GM19324 (cell line): ENCODE measurements at regions not wholly inside any gene's neighbourhood (a gene's known extent, or its start where the extent isn't known, plus 50 kb on each side); places are given as distances from the start of the nearest gene placed in this dataset.
"Not testable (repeated sequence)": the region's sequence is repeated elsewhere in the genome, so short reads cannot be mapped to it uniquely, and the experiment has no call there.

ENCODE experiments used
- ATAC-seq: cut with Tn5 transposase; IDR thresholded peaks from one replicate; pipeline ENCODE4 v1.9.1; 2021; ENCODE audit warnings: mild to moderate bottlenecking, moderate library complexity; ENCODE audit not compliant: unreplicated experiment, low FRiP score

GRCh38 chr4:66123831-66124413, 453.6 kb upstream of the EPHA5 start:
- no peak for ATAC-seq

DNA sequence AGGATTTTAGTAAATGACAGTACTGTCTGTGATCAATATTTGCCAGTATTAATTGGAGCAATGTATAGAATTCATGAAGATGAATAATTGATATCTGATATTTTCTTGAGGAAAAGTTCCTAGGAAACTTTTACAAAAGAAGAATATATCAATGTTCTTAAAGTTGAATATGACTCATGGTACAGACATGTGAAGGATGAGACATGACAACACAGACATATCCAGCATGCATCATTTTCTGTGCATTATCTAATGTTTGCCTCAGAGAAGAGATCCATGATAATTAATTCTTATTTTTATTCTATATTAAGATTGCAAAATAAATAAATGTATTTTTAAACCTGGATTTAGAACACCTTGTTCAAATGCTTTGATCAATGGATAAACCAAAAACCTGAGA, 452.9 kb upstream of the EPHA5 start:
- no peak for ATAC-seq

GRCh38 chr4:66115231-66115630, 444.9 kb upstream of the EPHA5 start:
- not testable (repeated sequence) for ATAC-seq

- ATAC-seq = no peak
Observed at GRCh38 chr4:66108898-66109297, 438.6 kb upstream of the EPHA5 start.

GRCh38 chr4:66097218-66097617, 426.9 kb upstream of the EPHA5 start:
- no peak for ATAC-seq

DNA sequence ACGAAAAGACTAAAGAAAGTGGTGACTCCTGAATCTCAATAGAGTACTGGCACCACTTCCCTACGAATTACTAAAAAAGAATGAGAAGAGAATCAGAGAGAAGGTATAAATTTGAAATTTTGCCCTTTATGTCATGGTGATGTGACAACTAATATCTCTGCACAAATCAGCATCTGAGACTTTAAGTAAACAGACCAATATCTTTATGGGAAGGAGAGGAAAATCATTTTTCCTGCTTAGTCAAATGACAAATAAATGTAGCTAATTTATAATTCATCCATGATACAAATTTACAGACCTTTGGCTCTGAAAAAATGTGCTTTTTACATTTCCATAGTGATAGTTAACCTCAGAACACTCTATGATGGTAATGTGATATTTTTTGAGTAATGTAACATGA, 424.8 kb upstream of the EPHA5 start:
- ATAC-seq = no peak

- ATAC-seq = no peak
Observed at GRCh38 chr4:66094070-66094469, 423.8 kb upstream of the EPHA5 start.

DNA sequence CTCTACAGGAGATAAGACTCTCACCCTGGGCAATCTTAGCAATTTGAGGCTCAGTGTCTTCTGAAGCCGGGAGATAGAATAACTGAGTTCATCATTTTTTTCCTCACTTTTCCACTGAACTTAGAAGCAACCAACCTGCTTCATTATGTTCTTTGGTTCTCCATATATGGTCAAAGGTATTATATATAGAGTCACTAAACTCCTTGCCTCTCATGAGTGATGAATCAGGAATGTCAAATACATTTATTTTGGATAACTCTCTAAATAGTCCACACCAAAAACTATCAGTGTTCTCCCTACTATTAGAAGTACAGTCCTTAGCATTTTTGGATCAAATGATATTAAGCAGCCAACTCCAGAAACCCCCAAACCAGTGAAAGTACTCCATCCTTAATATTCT, 421.5 kb upstream of the EPHA5 start:
- ATAC-seq = no peak

- no peak for ATAC-seq
Observed at GRCh38 chr4:66073961-66074360, 403.7 kb upstream of the EPHA5 start.

DNA sequence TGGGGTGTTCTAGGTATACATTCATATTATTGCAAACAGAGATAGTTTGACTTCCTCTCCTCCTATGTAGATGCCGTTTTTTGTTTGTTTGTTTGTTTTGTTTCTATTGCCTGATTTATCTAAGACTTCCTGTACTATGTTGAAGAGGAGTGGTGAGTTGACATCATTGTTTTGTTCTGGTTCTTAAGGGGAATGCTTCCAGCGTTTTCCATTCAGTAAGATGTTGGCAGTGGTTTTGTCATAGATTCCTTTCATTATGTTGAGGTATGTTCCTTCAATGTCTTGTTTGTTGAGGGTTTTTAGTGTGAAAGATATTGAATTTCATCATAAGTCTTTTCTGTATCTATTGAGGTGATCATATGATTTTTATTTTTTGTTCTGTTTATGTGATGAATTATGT, 401.6 kb upstream of the EPHA5 start:
- no peak for ATAC-seq

GRCh38 chr4:66062921-66063320, 392.6 kb upstream of the EPHA5 start:
- no peak for ATAC-seq

DNA sequence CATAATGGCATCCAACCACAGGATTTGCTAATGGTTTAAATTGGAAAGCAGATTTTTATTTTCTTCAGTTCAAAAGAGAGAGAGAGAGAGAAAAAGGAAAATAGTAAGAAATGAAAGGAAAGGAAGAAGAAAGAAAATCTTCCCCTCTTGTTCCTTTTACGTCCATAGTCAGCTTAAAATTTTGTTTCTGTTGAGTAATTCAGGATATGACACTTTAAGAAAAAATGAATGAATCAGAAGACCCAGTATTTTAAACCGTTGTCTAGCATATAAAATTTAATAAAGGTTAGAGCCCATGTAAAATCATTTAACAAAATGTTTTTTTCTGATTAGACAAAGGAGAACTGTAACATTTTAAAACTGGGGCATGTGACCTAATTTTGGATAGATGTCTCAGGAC, 391.8 kb upstream of the EPHA5 start:
- ATAC-seq = no peak

DNA sequence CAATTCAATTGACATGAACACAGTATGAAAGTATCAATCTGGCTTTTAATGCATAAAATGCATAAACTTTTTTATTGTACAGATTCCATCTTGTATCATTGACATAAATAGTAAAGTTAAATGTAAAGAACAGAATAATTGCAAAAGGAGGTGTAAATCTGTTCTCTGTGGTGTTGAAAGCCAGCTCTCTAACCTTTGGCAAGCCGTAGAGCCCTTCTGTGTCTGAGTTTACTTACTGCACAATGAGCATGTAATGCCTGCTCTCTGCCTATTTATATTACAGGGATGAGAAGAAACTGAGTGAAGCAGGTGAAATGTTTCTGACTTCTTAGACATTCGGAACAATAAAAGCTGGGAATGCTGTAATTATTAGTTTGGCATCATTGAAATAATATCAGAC, 389.3 kb upstream of the EPHA5 start:
- no peak for ATAC-seq

DNA sequence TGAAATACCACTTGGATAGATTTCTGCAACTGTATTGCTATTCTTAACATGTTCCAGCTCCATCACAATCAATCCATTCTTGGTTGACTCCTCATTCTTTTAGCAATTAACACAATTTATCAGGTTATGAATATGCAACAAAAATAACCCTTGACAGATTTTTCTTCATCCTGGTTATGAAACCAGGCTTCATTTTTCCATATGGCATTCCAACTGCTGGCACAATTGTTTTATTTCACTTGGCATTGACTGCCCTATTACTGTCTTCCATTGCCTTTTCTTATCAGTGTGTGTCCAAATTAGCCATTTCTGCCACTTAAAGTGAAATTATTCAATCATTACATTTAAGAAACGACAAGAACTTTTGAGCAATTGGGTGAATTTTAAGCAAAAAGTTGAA, 388.8 kb upstream of the EPHA5 start:
- no peak for ATAC-seq

DNA sequence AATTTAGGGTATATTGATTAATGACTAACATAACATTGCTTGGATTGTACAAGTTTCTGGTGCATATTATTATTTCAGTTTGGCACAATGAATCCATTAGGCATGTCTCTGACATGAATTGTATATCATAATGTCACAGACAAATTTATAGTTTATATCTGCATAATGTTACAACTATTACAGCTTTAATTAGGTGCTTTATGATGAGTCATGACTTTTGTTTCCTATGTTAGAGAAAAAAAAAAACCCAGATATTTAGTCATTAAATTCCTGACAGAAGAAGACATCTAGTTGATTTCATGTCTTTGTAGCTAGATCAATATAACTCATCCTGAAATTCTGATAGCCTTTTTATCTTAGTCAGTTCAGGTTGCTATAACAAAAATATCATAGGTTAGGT, 385.7 kb upstream of the EPHA5 start:
- ATAC-seq = no peak

- ATAC-seq = no peak
Observed at GRCh38 chr4:66052426-66052825, 382.1 kb upstream of the EPHA5 start.

DNA sequence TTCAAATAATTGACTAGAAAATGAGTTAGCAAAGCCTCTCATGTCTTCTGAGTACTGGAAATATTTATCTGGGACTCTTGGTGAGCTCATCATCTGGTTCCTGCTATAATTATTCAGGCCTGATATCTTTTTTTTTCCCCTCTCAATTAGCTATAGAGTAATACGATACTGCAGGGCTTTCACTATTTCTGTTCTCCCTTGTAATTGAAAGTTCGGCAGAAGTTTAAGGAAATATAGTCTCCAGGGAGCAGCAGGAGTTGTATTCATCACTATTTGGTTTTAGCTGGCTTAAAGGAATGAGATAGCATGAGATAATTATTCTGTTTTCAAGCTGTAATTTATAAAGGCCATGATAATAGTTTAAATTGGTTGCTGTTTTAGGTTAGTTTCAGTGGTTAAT, 378.6 kb upstream of the EPHA5 start:
- ATAC-seq = no peak

GRCh38 chr4:66045913-66046312, 375.6 kb upstream of the EPHA5 start:
- ATAC-seq = no peak

DNA sequence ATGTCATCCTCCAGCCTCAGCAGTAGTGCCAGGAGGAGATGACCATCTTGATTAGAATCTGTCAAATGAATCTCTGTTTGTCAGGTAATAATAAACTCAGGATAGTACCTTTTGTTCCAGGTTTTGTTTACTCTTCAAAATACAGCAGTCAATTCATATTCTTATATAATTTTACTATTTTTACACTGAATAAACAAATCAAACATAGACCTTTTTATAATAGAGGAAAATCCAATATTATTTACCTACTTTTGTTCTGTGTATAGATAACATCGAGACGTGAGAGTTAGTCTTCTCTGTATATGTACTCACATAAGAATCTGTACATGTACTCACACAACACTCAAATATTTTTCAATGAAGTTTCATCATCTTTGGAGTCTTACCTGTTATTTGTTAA, 365.4 kb upstream of the EPHA5 start:
- ATAC-seq = no peak

GRCh38 chr4:66034671-66035070, 364.4 kb upstream of the EPHA5 start:
- no peak for ATAC-seq

DNA sequence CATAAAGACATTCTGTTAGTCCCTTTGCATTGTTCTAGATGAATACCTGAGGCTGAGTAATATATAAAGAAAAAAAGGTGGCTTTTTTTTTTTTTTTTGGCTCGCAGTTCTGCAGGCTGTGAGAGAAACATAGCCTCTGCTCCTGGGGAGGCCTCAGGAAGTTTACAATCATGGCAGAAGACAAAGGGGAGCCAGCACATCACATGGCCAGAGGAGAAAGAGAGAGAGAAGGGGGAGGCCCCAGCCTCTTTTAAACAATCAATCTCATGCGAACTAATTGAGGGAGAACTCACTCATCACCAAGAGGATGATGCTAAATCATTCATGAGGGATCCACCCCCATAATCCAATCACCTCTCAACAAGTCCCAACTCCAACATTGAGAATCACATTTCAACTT, 364.0 kb upstream of the EPHA5 start:
- ATAC-seq = no peak

DNA sequence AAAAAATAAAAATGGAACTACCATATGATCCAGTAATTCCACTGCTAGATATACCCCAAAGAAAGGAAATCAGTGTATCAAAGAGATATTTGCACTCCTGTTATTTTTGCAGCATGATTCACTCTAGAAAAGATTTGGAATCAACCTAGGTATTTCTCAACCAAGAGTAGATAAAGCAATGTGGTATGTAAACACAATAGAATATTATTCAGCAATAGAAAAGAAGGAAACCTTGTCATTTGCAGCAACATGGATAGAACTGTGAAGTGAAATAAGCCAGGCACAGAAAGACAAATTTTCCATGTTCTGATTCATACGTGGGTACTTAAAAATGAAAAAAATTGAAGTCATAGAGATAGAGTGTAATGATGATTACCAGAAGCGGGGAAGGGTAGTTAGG, 362.3 kb upstream of the EPHA5 start:
- ATAC-seq = no peak

- no peak for ATAC-seq
Observed at GRCh38 chr4:66028668-66029067, 358.4 kb upstream of the EPHA5 start.
